RWPE2 (cell line): ENCODE measurements at regions not wholly inside any gene's neighbourhood (a gene's known extent, or its start where the extent isn't known, plus 50 kb on each side); places are given as distances from the start of the nearest gene placed in this dataset.

Experiments
- ATAC-seq: fragments of 200-7000 bp; cut with Tn5 transposase; 3 replicates; pipeline ENCODE4 v1.9.1; 2021; ENCODE audit warnings: low read depth
- DNase-seq: peaks from one replicate; pipeline ENCODE4 v3.0.0-alpha.2; 2020; ENCODE audit warnings: low spot score
- H3K27ac ChIP-seq: fragments of 450-650 bp; 2 replicates; pipeline ENCODE4 v1.5.1; 2017; ENCODE audit warnings: mild to moderate bottlenecking; ENCODE audit not compliant: poor library complexity, severe bottlenecking
- H3K27me3 ChIP-seq: fragments of 250-450 bp; sonication (Bioruptor Pico); 2 replicates; pipeline ENCODE4 v1.5.1; 2021; ENCODE audit warnings: mild to moderate bottlenecking, moderate library complexity; ENCODE audit not compliant: insufficient read depth, poor library complexity, severe bottlenecking
- H3K36me3 ChIP-seq: fragments of 250-450 bp; sonication (Bioruptor Pico); 2 replicates; pipeline ENCODE4 v1.5.1; 2020; ENCODE audit warnings: low read depth, mild to moderate bottlenecking, moderate library complexity
- H3K4me1 ChIP-seq: fragments of 250-450 bp; sonication (Bioruptor Pico); 2 replicates; pipeline ENCODE4 v1.5.1; 2021; ENCODE audit warnings: mild to moderate bottlenecking, moderate library complexity; ENCODE audit not compliant: insufficient read depth, poor library complexity, severe bottlenecking
- H3K4me3 ChIP-seq: fragments of 250-450 bp; sonication (Bioruptor Pico); 2 replicates; pipeline ENCODE4 v1.5.1; 2021; ENCODE audit warnings: mild to moderate bottlenecking, moderate library complexity; ENCODE audit not compliant: severe bottlenecking
- H3K9me3 ChIP-seq: fragments of 250-450 bp; sonication (Bioruptor Pico); 2 replicates; pipeline ENCODE4 v1.5.1; 2021; ENCODE audit warnings: mild to moderate bottlenecking, moderate library complexity; ENCODE audit not compliant: severe bottlenecking
- CTCF ChIP-seq: fragments of 450-650 bp; IDR thresholded peaks from one replicate; pipeline ENCODE4 v1.5.1; 2017; ENCODE audit warnings: mild to moderate bottlenecking, moderate library complexity; ENCODE audit not compliant: poor library complexity, severe bottlenecking

DNA sequence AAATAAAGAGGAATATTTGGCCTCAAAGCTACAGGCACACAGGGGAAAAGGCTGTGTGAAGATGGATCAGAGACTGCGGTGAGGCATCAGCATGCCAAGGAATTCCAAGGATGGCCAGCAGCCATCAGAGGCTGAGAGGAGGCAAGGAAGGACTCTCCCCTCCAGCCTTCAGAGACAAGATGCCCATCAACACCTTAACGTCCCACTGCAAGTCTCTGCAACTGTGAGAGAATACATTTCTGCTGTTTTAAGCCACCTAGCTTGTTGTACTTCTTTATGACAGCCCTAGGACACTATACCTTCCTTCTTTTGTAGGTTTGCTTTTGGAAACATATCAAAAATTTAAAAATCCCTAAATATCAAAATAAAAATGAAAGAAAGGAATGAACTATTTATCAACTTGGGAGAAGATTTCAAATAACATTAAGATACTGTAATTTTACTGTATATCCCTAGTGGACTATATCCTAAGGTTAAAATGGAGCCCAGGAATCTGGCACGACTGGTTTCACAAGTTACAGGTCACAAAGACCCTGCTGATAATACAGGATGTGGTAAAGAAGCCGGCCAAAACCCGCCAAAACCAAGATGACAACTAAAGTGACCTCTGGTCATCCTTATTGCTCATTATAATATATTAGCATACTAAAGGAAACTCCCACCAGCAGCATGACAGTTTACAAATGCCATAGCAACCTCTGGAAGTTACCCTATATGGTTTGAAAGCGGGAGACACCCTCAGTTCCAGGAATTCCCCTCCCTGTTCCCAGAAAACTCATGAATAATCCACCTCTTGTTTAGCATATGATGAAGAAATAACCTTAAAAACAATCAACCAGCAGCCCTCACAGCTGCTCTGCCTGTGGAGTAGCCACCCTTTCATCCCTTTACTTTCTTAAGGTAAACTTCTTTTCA, 185.2 kb downstream of the AVL9 start:
- Histone ChIP-seq H3K4me3 (no peak overlapping the region), H3K36me3 (no peaks in the 10 kb centered on the region), H3K4me1 (peaks cover 16% of the 10 kb centered on the region), H3K27me3 (no peaks in the 10 kb centered on the region), H3K27ac (peak overlapping the region; percentile 40), H3K9me3 (no peaks in the 10 kb centered on the region)
- TF ChIP-seq CTCF, result no peak
- DNase-seq (peak; percentile 61), ATAC-seq (peak; percentile 86)

GRCh38 chr7:32679192-32679591, 183.9 kb downstream of the AVL9 start:
- Histone ChIP-seq H3K27me3 (no peaks in the 10 kb centered on the region), H3K4me1 (peaks cover 16% of the 10 kb centered on the region), H3K27ac (no peak overlapping the region), H3K4me3 (no peak overlapping the region), H3K36me3 (no peaks in the 10 kb centered on the region), H3K9me3 (no peaks in the 10 kb centered on the region)
- no peak for ATAC-seq
- TF ChIP-seq CTCF, result no peak
- no peak for DNase-seq

- H3K27ac ChIP-seq, result no peak overlapping the region
- ATAC-seq (no peak), DNase-seq (no peak)
- no peaks in the 10 kb centered on the region for H3K27me3 ChIP-seq
- no peak for TF ChIP-seq CTCF
- no peaks in the 10 kb centered on the region for H3K9me3 ChIP-seq
- no peak overlapping the region for H3K4me3 ChIP-seq
- H3K4me1 ChIP-seq, result peaks cover 16% of the 10 kb centered on the region
- H3K36me3 ChIP-seq, result no peaks in the 10 kb centered on the region
These were observed 182.3 kb downstream of the AVL9 start for GRCh38 chr7:32677593-32677992.

DNA sequence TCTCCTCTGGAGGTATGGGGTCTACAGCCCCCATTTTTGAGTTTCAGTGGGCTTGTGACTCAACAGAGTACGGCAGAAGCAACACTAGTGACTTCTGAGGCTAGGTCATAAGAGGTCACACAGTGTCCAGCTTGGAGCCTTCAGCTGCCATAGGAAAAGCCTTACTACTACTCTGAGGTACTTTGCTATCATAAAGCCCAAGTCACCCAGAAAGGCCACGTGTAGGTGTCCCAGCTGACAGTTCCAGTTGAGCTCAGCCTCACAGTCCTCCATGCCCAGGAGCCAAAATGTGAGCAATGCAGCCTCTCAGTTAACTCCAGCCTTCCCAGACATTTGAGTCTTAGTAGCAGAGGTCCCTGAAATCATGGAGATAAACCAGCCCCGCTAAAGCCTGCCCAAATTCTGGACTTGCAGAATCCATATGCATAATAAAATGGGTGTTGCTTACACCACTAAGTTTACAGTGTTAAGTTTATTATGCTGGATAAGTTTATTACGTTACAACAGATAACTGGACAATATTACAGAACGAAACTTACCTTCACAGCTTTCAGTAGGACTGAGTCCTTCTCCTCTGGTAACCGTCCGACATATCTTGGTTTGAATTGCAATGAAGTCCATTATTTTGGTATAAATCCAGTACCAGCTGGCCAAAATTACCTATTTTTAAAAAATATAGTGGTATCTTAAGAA, 181.1 kb downstream of the AVL9 start:
- no peak for TF ChIP-seq CTCF
- Histone ChIP-seq H3K4me3 (no peak overlapping the region), H3K9me3 (no peaks in the 10 kb centered on the region), H3K27me3 (no peaks in the 10 kb centered on the region), H3K27ac (no peak overlapping the region), H3K4me1 (peaks cover 15% of the 10 kb centered on the region), H3K36me3 (no peaks in the 10 kb centered on the region)
- ATAC-seq (no peak), DNase-seq (no peak)
